ENCODE measurements at regions not wholly inside any gene's neighbourhood (a gene's known extent, or its start where the extent isn't known, plus 50 kb on each side); places are given as distances from the start of the nearest gene placed in this dataset.

DNA sequence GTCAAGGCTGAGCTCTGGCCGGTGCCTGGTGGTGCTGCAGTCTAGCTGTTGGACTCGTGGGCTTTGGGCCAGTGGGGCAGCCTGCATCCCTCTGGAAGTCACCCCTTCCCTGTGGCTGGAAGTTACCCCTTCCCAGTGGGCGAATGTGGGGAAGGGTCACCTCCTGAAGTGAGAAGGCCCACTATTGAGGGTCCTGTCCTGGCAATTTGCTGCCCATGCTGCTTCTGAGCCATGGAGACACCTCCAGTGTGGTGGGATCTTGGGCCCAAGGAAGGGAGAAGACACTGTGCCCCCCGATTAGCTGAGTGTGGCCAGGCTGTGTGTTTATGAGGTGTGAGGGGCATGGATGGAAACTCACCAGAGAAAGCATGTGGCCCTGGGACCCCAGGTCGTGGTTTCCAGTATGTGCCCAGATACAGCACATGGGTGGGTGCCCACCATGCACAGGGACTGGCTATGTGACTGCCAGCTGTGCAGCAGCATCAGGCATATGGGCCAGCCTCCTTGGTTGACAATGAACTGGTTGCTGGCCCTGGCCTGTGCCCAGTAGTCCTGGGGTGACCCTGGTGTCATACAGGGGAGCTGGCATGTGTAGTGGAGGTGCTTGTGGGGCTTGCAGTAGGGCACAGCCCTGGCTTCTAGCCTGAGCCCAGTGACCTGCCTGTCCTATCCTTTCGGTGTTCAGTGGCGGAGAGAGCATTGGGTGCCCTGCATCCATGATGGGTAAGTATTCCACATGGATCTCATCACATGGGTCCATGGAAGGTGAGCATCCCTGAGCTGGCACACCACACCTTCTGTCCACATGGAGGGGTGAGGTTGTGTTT is 221.2 kb downstream of the SNRPN start:
- TF ChIP-seq, protein P1, sequence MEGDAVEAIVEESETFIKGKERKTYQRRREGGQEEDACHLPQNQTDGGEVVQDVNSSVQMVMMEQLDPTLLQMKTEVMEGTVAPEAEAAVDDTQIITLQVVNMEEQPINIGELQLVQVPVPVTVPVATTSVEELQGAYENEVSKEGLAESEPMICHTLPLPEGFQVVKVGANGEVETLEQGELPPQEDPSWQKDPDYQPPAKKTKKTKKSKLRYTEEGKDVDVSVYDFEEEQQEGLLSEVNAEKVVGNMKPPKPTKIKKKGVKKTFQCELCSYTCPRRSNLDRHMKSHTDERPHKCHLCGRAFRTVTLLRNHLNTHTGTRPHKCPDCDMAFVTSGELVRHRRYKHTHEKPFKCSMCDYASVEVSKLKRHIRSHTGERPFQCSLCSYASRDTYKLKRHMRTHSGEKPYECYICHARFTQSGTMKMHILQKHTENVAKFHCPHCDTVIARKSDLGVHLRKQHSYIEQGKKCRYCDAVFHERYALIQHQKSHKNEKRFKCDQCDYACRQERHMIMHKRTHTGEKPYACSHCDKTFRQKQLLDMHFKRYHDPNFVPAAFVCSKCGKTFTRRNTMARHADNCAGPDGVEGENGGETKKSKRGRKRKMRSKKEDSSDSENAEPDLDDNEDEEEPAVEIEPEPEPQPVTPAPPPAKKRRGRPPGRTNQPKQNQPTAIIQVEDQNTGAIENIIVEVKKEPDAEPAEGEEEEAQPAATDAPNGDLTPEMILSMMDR (IDR thresholded peaks at IDR 0.05): no peak
- TF ChIP-seq EP300 (IDR thresholded peaks at IDR 0.05): no peak

All from ovary (tissue), 3 donors.